ENCODE measurements at regions not wholly inside any gene's neighbourhood (a gene's known extent, or its start where the extent isn't known, plus 50 kb on each side); places are given as distances from the start of the nearest gene placed in this dataset.

GRCh38 chr2:16784652-16785051 lies 119.0 kb upstream of the CYRIA start:
- TF ChIP-seq POU2F2 (IDR thresholded peaks at IDR 0.05; ENCODE audit: low read depth, low read length) = no peak
- no peak for TF ChIP-seq POLR2AphosphoS5 (IDR thresholded peaks at IDR 0.05; ENCODE audit: low read depth, low read length)
- TF ChIP-seq POLR2A (IDR thresholded peaks at IDR 0.05; ENCODE audit: low read depth, low read length) = no peak
- no peak for TF ChIP-seq TAF1 (IDR thresholded peaks at IDR 0.05; ENCODE audit: low read depth, low read length)
